Thymus (tissue), 11 donors: ENCODE measurements at regions not wholly inside any gene's neighbourhood (a gene's known extent, or its start where the extent isn't known, plus 50 kb on each side); places are given as distances from the start of the nearest gene placed in this dataset.
"Not testable (repeated sequence)": the region's sequence is repeated elsewhere in the genome, so short reads cannot be mapped to it uniquely, and the experiment has no call there.

Experiments used
- DNase-seq, 9 donors: peaks; one replicate each; pipeline ENCODE4 v3.0.0-alpha.2; 2013; ENCODE audit warnings: low spot score in 9 of 9, low read depth in 6 of 9, missing footprints in 1 of 9
- H3K27ac ChIP-seq, 2 donors: one replicate each; pipeline ENCODE4 v1.5.1; 2013; ENCODE audit warnings: control low read depth in 1 of 2, low read depth in 1 of 2, low read length in 1 of 2, mild to moderate bottlenecking in 1 of 2, moderate library complexity in 1 of 2
- H3K27me3 ChIP-seq, 2 donors: one replicate each; pipeline ENCODE4 v1.5.1; 2013; ENCODE audit warnings: low read length in 1 of 2; ENCODE audit not compliant: control insufficient read depth in 2 of 2, insufficient read depth in 1 of 2
- H3K36me3 ChIP-seq, 2 donors: one replicate each; pipeline ENCODE4 v1.5.1; 2013; ENCODE audit warnings: low read length in 1 of 2, mild to moderate bottlenecking in 1 of 2, moderate library complexity in 1 of 2; ENCODE audit not compliant: control insufficient read depth in 2 of 2, insufficient read depth in 2 of 2
- H3K4me1 ChIP-seq, 2 donors: one replicate each; pipeline ENCODE4 v1.5.1; 2013; ENCODE audit warnings: low read length in 2 of 2; ENCODE audit not compliant: control insufficient read depth in 2 of 2, insufficient read depth in 2 of 2
- H3K4me3 ChIP-seq, 2 donors: one replicate each; pipeline ENCODE4 v1.5.1; 2013; ENCODE audit warnings: low read length in 2 of 2, control low read depth in 1 of 2, mild to moderate bottlenecking in 1 of 2
- H3K9me3 ChIP-seq, 2 donors: one replicate each; pipeline ENCODE4 v1.5.1; 2013; ENCODE audit warnings: low read length in 1 of 2, mild to moderate bottlenecking in 1 of 2; ENCODE audit not compliant: control insufficient read depth in 2 of 2, insufficient read depth in 1 of 2
- WGBS: extraction: QIAGEN DNeasy Blood & Tissue Kit; methylation state at CpG from one replicate; pipeline ENCODE4 v1.1.7; 2013; 5-methylcytosine and 5-hydroxymethylcytosine counted together
- donor health status: healthy.

- H3K27ac ChIP-seq = no peak overlapping the region
- H3K4me1 ChIP-seq = no peaks in the 10 kb centered on the region
- no peak for DNase-seq
- no peaks in the 10 kb centered on the region for H3K9me3 ChIP-seq
- no peaks in the 10 kb centered on the region for H3K36me3 ChIP-seq
- 98% methylated on average over 3 of the region's 3 CpGs for WGBS
- H3K4me3 ChIP-seq = no peak overlapping the region
- no peaks in the 10 kb centered on the region for H3K27me3 ChIP-seq
These were observed 428.7 kb upstream of the AKR1E2 start for GRCh38 chr10:4397337-4397736.

DNA sequence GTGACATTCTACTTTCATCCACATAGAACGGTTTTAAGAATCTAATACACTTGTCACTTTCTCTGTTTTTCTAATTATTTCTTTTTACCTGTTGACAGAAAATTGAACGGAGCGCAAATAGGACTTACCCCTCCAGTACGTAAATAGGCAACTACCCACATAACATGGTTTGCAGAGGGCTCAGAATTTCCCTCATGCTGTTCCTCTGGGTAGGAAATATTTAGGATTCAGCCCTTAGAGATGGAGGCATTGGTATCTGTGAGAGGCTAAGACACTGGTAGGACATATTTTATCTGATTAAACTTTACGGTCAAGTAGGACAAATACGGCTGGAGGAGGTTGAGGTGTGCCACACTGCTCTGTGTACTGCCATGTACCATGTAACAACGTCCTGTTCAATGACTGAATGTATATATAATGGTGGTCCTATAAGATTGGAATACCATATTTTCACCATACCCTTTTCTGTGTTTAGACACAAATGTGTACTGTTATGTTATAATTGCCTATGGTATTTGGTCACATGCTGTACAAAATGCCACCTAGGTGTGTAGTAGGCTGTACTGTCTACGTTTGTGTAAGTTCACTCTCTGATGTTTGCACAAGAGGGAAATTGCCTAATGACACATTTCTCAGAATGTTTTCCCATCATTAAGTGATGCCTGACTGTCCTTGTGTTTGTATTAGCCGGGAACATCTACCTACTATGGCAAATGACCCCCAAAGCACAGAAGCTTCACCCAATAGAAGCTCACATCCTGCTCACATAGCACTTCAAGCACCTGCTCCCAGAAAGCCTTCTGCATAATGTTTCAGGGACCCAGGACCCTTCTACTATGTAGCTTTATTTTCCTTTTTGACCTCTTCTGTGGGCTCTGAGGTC is 429.4 kb upstream of the AKR1E2 start:
- Histone ChIP-seq H3K27me3 (no peaks in the 10 kb centered on the region), H3K4me1 (no peaks in the 10 kb centered on the region), H3K9me3 (no peaks in the 10 kb centered on the region), H3K27ac (no peak overlapping the region), H3K4me3 (no peak overlapping the region), H3K36me3 (no peaks in the 10 kb centered on the region)
- DNase-seq = no peak
- 97% methylated on average over 9 of the region's 9 CpGs for WGBS

DNA sequence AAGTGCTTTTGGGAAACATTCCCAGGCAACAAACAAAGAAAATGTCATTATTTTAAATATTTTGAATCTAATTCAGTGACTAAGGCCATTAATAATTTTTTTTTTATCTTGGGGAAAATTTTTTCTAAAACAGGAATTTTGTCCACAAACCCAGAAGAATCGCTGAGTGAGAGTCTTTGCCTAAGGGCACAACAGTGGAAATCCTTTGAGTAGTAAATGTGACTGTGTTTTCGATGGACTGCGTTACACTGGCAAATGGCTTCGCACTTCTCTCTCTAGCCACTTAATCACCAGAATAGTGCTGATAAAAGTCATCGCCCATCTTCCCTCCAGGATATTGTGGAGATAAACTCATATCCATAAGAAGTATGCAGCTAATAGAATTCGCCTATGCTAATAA is 430.3 kb upstream of the AKR1E2 start:
- Histone ChIP-seq H3K27ac (no peak overlapping the region), H3K36me3 (no peaks in the 10 kb centered on the region), H3K4me1 (no peaks in the 10 kb centered on the region), H3K27me3 (no peaks in the 10 kb centered on the region), H3K4me3 (no peak overlapping the region), H3K9me3 (no peaks in the 10 kb centered on the region)
- no peak for DNase-seq
- 98% methylated on average over 6 of the region's 6 CpGs for WGBS

- H3K36me3 ChIP-seq = not testable (repeated sequence)
- WGBS = 100% methylated on average over 3 of the region's 3 CpGs
These were observed 431.6 kb upstream of the AKR1E2 start for GRCh38 chr10:4394455-4394854.

GRCh38 chr10:4391683-4392082 is 434.3 kb upstream of the AKR1E2 start:
- Histone ChIP-seq H3K27ac (no peak overlapping the region), H3K27me3 (no peaks in the 10 kb centered on the region), H3K36me3 (no peaks in the 10 kb centered on the region), H3K4me3 (no peak overlapping the region), H3K4me1 (no peaks in the 10 kb centered on the region), H3K9me3 (no peaks in the 10 kb centered on the region)
- WGBS = 96% methylated on average over 3 of the region's 3 CpGs
- DNase-seq = no peak

More at GRCh38 chr10:4394455-4394854, 431.6 kb upstream of the AKR1E2 start:
- H3K4me3 ChIP-seq, H3K9me3 ChIP-seq, H3K4me1 ChIP-seq, DNase-seq, H3K27ac ChIP-seq, H3K27me3 ChIP-seq: not testable (repeated sequence)

- Histone ChIP-seq H3K4me1 (peaks cover 0 to 3% of the 10 kb centered on the region in 2 donors), H3K9me3 (no peaks in the 10 kb centered on the region), H3K36me3 (no peaks in the 10 kb centered on the region), H3K4me3 (no peak overlapping the region), H3K27ac (no peak overlapping the region), H3K27me3 (no peaks in the 10 kb centered on the region)
- WGBS = 100% methylated on average over 2 of the region's 2 CpGs
- DNase-seq = no peak
These were observed 435.8 kb upstream of the AKR1E2 start for GRCh38 chr10:4390219-4390618.

GRCh38 chr10:4385231-4385870 is 440.7 kb upstream of the AKR1E2 start:
- no peaks in the 10 kb centered on the region for H3K27me3 ChIP-seq
- H3K27ac ChIP-seq = no peak overlapping the region
- no peaks in the 10 kb centered on the region for H3K36me3 ChIP-seq
- peaks cover 0 to 3% of the 10 kb centered on the region in 2 donors for H3K4me1 ChIP-seq
- H3K9me3 ChIP-seq = no peaks in the 10 kb centered on the region
- no peak for DNase-seq
- no peak overlapping the region for H3K4me3 ChIP-seq
- WGBS = 96% methylated on average over 7 of the region's 7 CpGs

DNA sequence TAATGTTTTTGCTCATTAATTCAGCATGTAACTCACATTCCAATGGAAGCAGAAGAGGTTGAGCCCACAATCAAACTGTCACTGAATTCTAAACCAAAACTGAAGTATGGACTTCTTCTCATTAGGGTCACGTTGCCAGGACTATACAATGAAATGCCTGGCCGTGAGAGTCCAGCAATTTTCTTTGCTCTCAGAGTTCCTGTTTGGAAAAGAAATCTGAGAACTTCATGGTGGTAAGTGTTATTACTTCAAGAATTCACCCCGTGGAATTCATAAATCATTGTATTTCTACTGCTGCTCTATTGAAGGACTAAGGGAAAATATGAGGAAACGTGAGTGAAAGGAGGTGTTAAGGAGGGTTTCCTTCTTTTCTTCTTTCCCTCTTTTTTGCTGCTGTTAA is 441.8 kb upstream of the AKR1E2 start:
- WGBS = 74% methylated on average over 4 of the region's 4 CpGs
- peaks cover 0 to 3% of the 10 kb centered on the region in 2 donors for H3K4me1 ChIP-seq
- DNase-seq = no peak
- H3K4me3 ChIP-seq = no peak overlapping the region
- no peaks in the 10 kb centered on the region for H3K9me3 ChIP-seq
- no peak overlapping the region for H3K27ac ChIP-seq
- H3K27me3 ChIP-seq = no peaks in the 10 kb centered on the region
- no peaks in the 10 kb centered on the region for H3K36me3 ChIP-seq

DNA sequence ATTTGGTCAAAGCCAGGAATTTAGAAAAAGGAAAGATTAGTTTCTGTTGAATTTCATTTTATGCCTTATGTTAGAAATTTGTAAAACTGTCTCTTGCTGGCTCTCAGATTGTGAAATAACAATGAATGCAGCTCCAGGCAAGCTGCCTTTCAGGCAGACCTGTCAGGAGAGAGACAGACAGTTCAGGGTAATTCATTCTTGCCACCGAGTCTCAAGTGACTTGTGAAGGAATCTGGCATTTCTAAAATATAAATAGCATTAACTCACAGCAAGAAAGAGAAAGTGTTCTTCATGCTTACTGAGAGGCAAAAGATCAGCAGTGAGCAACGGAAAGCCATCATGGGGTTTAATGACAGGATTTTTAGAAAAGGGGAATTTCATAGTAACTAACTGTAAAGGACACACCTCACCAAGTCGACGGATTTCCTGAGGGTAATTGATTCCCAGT is 442.3 kb upstream of the AKR1E2 start:
- no peaks in the 10 kb centered on the region for H3K27me3 ChIP-seq
- no peak overlapping the region for H3K27ac ChIP-seq
- 60% methylated on average over 4 of the region's 4 CpGs for WGBS
- no peak for DNase-seq
- no peak overlapping the region for H3K4me3 ChIP-seq
- H3K9me3 ChIP-seq = no peaks in the 10 kb centered on the region
- H3K4me1 ChIP-seq = peaks cover 0 to 3% of the 10 kb centered on the region in 2 donors
- H3K36me3 ChIP-seq = no peaks in the 10 kb centered on the region
